ENCODE measurements at regions not wholly inside any gene's neighbourhood (a gene's known extent, or its start where the extent isn't known, plus 50 kb on each side); places are given as distances from the start of the nearest gene placed in this dataset.

- H3K4me3 ChIP-seq (IDR thresholded peaks at IDR 0.05; ENCODE audit: insufficient read depth, low read depth, low read length), result no peak overlapping the region
- TF ChIP-seq CTCF (conservative IDR thresholded peaks at IDR 0.05; ENCODE audit: low read depth, low read length), result no peak
- no peaks in the 10 kb centered on the region for H3K36me3 ChIP-seq (ENCODE audit: insufficient read depth)
- no peaks in the 10 kb centered on the region for H3K4me1 ChIP-seq (ENCODE audit: low read depth, poor library complexity, severe bottlenecking)
- peaks cover 39% of the 10 kb centered on the region for H3K27me3 ChIP-seq (ENCODE audit: insufficient read depth, low read depth)
- H3K4me2 ChIP-seq, result no peak overlapping the region
- no peaks in the 10 kb centered on the region for H3K79me2 ChIP-seq (ENCODE audit: insufficient read depth, low read depth)
- no peak overlapping the region for H3K9ac ChIP-seq
- no peaks in the 10 kb centered on the region for H4K20me1 ChIP-seq (ENCODE audit: insufficient read depth)
- no peak overlapping the region for H2AFZ ChIP-seq (ENCODE audit: low read depth)
- no peak overlapping the region for H3K27ac ChIP-seq
Observed at GRCh38 chr20:59441306-59441705, 140.9 kb downstream of the EDN3 start.

GRCh38 chr20:59441860-59442810, 141.7 kb downstream of the EDN3 start:
- Histone ChIP-seq H3K9ac (no peak overlapping the region), H3K27me3 (ENCODE audit: insufficient read depth, low read depth) (peaks cover 47% of the 10 kb centered on the region), H3K4me1 (ENCODE audit: low read depth, poor library complexity, severe bottlenecking) (no peaks in the 10 kb centered on the region), H3K4me3 (IDR thresholded peaks at IDR 0.05; ENCODE audit: insufficient read depth, low read depth, low read length) (no peak overlapping the region), H3K27ac (no peak overlapping the region), H4K20me1 (ENCODE audit: insufficient read depth) (no peaks in the 10 kb centered on the region), H3K79me2 (ENCODE audit: insufficient read depth, low read depth) (no peaks in the 10 kb centered on the region), H3K4me2 (no peak overlapping the region), H3K36me3 (ENCODE audit: insufficient read depth) (no peaks in the 10 kb centered on the region), H2AFZ (ENCODE audit: low read depth) (no peak overlapping the region)
- TF ChIP-seq CTCF (conservative IDR thresholded peaks at IDR 0.05; ENCODE audit: low read depth, low read length), result no peak

- TF ChIP-seq CTCF (conservative IDR thresholded peaks at IDR 0.05; ENCODE audit: low read depth, low read length), result no peak
Observed at GRCh38 chr20:59443550-59443949, 143.1 kb downstream of the EDN3 start.

GRCh38 chr20:59446376-59446775, 146.0 kb downstream of the EDN3 start:
- Histone ChIP-seq H3K4me2 (no peak overlapping the region), H3K4me3 (IDR thresholded peaks at IDR 0.05; ENCODE audit: insufficient read depth, low read depth, low read length) (no peak overlapping the region), H3K79me2 (ENCODE audit: insufficient read depth, low read depth) (no peaks in the 10 kb centered on the region), H4K20me1 (ENCODE audit: insufficient read depth) (no peaks in the 10 kb centered on the region), H3K9ac (no peak overlapping the region), H2AFZ (ENCODE audit: low read depth) (no peak overlapping the region), H3K4me1 (ENCODE audit: low read depth, poor library complexity, severe bottlenecking) (no peaks in the 10 kb centered on the region), H3K27ac (no peak overlapping the region), H3K27me3 (ENCODE audit: insufficient read depth, low read depth) (peaks cover 85% of the 10 kb centered on the region), H3K36me3 (ENCODE audit: insufficient read depth) (no peaks in the 10 kb centered on the region)
- TF ChIP-seq CTCF (conservative IDR thresholded peaks at IDR 0.05; ENCODE audit: low read depth, low read length), result no peak

More at GRCh38 chr20:59443550-59443949, 143.1 kb downstream of the EDN3 start:
- H3K4me2 ChIP-seq, result no peak overlapping the region
- no peaks in the 10 kb centered on the region for H3K79me2 ChIP-seq (ENCODE audit: insufficient read depth, low read depth)
- peaks cover 59% of the 10 kb centered on the region for H3K27me3 ChIP-seq (ENCODE audit: insufficient read depth, low read depth)
- no peaks in the 10 kb centered on the region for H4K20me1 ChIP-seq (ENCODE audit: insufficient read depth)
- H3K36me3 ChIP-seq (ENCODE audit: insufficient read depth), result no peaks in the 10 kb centered on the region
- H3K27ac ChIP-seq, result no peak overlapping the region
- H2AFZ ChIP-seq (ENCODE audit: low read depth), result no peak overlapping the region
- H3K4me1 ChIP-seq (ENCODE audit: low read depth, poor library complexity, severe bottlenecking), result no peaks in the 10 kb centered on the region
- no peak overlapping the region for H3K4me3 ChIP-seq (IDR thresholded peaks at IDR 0.05; ENCODE audit: insufficient read depth, low read depth, low read length)
- H3K9ac ChIP-seq, result no peak overlapping the region

Data from KMS-11 (cell line).